GM23338 (cell line): ENCODE measurements at regions not wholly inside any gene's neighbourhood (a gene's known extent, or its start where the extent isn't known, plus 50 kb on each side); places are given as distances from the start of the nearest gene placed in this dataset.

Experiments
- ATAC-seq: fragments of 200-7000 bp; cut with Tn5 transposase; 3 replicates; pipeline ENCODE4 v1.9.1; 2020
- DNase-seq: peaks from one replicate; pipeline ENCODE4 v3.0.0-alpha.2; 2015; ENCODE audit warnings: low spot score
- H2AFZ ChIP-seq: fragments of 200-600 bp; sonication (generic); 2 replicates; pipeline ENCODE4 v1.8.0; 2016; ENCODE audit warnings: antibody characterized with exemption, mild to moderate bottlenecking, moderate library complexity
- H3F3A ChIP-seq: fragments of 200-600 bp; sonication (generic); replicated peaks from 2 replicates; pipeline ENCODE4 v1.8.0; 2017; ENCODE audit warnings: antibody characterized with exemption, mixed run types, low read depth
- H3K27ac ChIP-seq: fragments of 200-600 bp; sonication (generic); 2 replicates; pipeline ENCODE4 v1.6.1; 2016; ENCODE audit warnings: low read depth
- H3K27me3 ChIP-seq: fragments of 200-600 bp; sonication (generic); 2 replicates; pipeline ENCODE4 v1.8.0; 2016; ENCODE audit warnings: mild to moderate bottlenecking, mixed run types, moderate library complexity; ENCODE audit not compliant: insufficient read depth
- H3K36me3 ChIP-seq: fragments of 200-600 bp; sonication (generic); 2 replicates; pipeline ENCODE4 v1.8.0; 2016; ENCODE audit warnings: mild to moderate bottlenecking; ENCODE audit not compliant: insufficient read depth
- H3K4me1 ChIP-seq: fragments of 200-600 bp; sonication (generic); 2 replicates; pipeline ENCODE4 v1.8.0; 2016; ENCODE audit warnings: mild to moderate bottlenecking, moderate library complexity; ENCODE audit not compliant: insufficient read depth
- H3K4me2 ChIP-seq: fragments of 200-600 bp; sonication (generic); 2 replicates; pipeline ENCODE4 v1.7.1; 2017; ENCODE audit warnings: mixed run types
- H3K4me3 ChIP-seq: fragments of 200-600 bp; sonication (generic); 2 replicates; pipeline ENCODE4 v1.6.1; 2016; ENCODE audit warnings: mixed run types
- H3K79me2 ChIP-seq: fragments of 200-600 bp; sonication (generic); replicated peaks from 2 replicates; pipeline ENCODE4 v1.8.0; 2017; ENCODE audit warnings: mild to moderate bottlenecking; ENCODE audit not compliant: insufficient read depth
- H3K9me2 ChIP-seq: fragments of 200-600 bp; sonication (generic); 2 replicates; pipeline ENCODE4 v1.8.0; 2017; ENCODE audit not compliant: insufficient read depth
- H4K20me1 ChIP-seq: fragments of 200-600 bp; sonication (generic); replicated peaks from 2 replicates; pipeline ENCODE4 v1.8.0; 2017; ENCODE audit warnings: mild to moderate bottlenecking; ENCODE audit not compliant: insufficient read depth
- H3K27ac Mint-ChIP-seq: 2 replicates; pipeline ENCODE4 v1.8.0; 2020; ENCODE audit warnings: inconsistent platforms, mild to moderate bottlenecking, moderate library complexity, mixed read lengths
- H3K27me3 Mint-ChIP-seq: 3 replicates; pipeline ENCODE4 v1.8.0; 2022; ENCODE audit warnings: low read depth, mild to moderate bottlenecking, moderate library complexity, mixed read lengths, inconsistent platforms; ENCODE audit not compliant: insufficient read depth, poor library complexity
- H3K36me3 Mint-ChIP-seq: 3 replicates; pipeline ENCODE4 v1.8.0; 2021; ENCODE audit warnings: low read depth, mild to moderate bottlenecking, inconsistent platforms, moderate library complexity, mixed read lengths
- H3K4me1 Mint-ChIP-seq: 3 replicates; pipeline ENCODE4 v1.8.0; 2020; ENCODE audit warnings: mild to moderate bottlenecking, inconsistent platforms, mixed read lengths
- H3K4me3 Mint-ChIP-seq: 3 replicates; pipeline ENCODE4 v1.8.0; 2021; ENCODE audit warnings: moderate library complexity, mild to moderate bottlenecking, inconsistent platforms, mixed read lengths
- H3K9me3 Mint-ChIP-seq: 3 replicates; pipeline ENCODE4 v1.8.0; 2020; ENCODE audit warnings: moderate library complexity, mild to moderate bottlenecking, inconsistent platforms, mixed read lengths
- CTCF ChIP-seq, 2 experiments: fragments of 200-600 bp in 1 of 2; sonication (generic) in 1 of 2; conservative IDR thresholded peaks; 2 replicates each; pipeline versions ENCODE4 v1.5.1 to v1.6.1; 2016 to 2017; ENCODE audit warnings: antibody characterized with exemption in 2 of 2, low read depth in 2 of 2, mild to moderate bottlenecking in 2 of 2, moderate library complexity in 1 of 2
- EZH2phosphoT487 ChIP-seq: fragments of 200-600 bp; sonication (generic); IDR thresholded peaks from one replicate; pipeline ENCODE4 v1.8.1; 2018; ENCODE audit warnings: antibody characterized with exemption; ENCODE audit not compliant: unreplicated experiment
- ZNF462 ChIP-seq: fragments of 250-450 bp; sonication (Bioruptor Pico); IDR thresholded peaks from 2 replicates; pipeline ENCODE4 v1.5.0; 2020; ENCODE audit warnings: mild to moderate bottlenecking, moderate library complexity

GRCh38 chr5:152514827-152515397 is 109.8 kb upstream of the NMUR2 start:
- H3K9me3 Mint-ChIP-seq = no peaks in the 10 kb centered on the region
- peaks cover 4% of the 10 kb centered on the region for H3K27me3 Mint-ChIP-seq
- H3K4me1 Mint-ChIP-seq = peaks cover 4% of the 10 kb centered on the region; the same call in 2 of the 3 replicates
- no peak overlapping the region for H3K4me3 ChIP-seq
- H3F3A ChIP-seq = no peaks in the 10 kb centered on the region
- no peak overlapping the region for H3K4me3 Mint-ChIP-seq
- H3K4me2 ChIP-seq = no peak overlapping the region
- DNase-seq (peak; percentile 65), ATAC-seq (peak; percentile 36; the same call in 1 of the 3 replicates)
- H3K27ac Mint-ChIP-seq = no peak overlapping the region
- no peak overlapping the region for H2AFZ ChIP-seq
- no peaks in the 10 kb centered on the region for H3K36me3 ChIP-seq
- 0 out of 2 replicates have a peak, but pooled peaks cover 4% of the 10 kb centered on the region for H3K9me2 ChIP-seq
- H3K79me2 ChIP-seq = no peaks in the 10 kb centered on the region
- no peaks in the 10 kb centered on the region for H3K27me3 ChIP-seq
- H3K27ac ChIP-seq = no peak overlapping the region
- H3K36me3 Mint-ChIP-seq = no peaks in the 10 kb centered on the region
- no peak for TF ChIP-seq ZNF462 (CRISPR knock-in tag)
- no peak for TF ChIP-seq EZH2phosphoT487
- peak; percentile 49 to 71; a peak in 3 of 4 replicates for TF ChIP-seq CTCF (conservative IDR thresholded peaks at IDR 0.05; ENCODE audit: low read depth in 2 of 2)
- H3K4me1 ChIP-seq = no peaks in the 10 kb centered on the region
- H4K20me1 ChIP-seq = no peaks in the 10 kb centered on the region
